Fibroblast of pulmonary artery (primary cell): ENCODE measurements at regions not wholly inside any gene's neighbourhood (a gene's known extent, or its start where the extent isn't known, plus 50 kb on each side); places are given as distances from the start of the nearest gene placed in this dataset.

Source experiments
- DNase-seq: peaks from one replicate; pipeline ENCODE4 v3.0.0-alpha.2; 2010; ENCODE audit warnings: low read depth
- H3K4me3 ChIP-seq: replicated peaks from 2 replicates; pipeline ENCODE4 v1.5.1; 2011; ENCODE audit warnings: low read depth, mild to moderate bottlenecking, control low read depth, low read length, moderate library complexity
- TF ChIP-seq, protein P1 (sequence below): IDR thresholded peaks from 2 replicates; pipeline ENCODE4 v1.5.1; 2011; ENCODE audit warnings: mild to moderate bottlenecking, control low read depth, low read length, inconsistent platforms; ENCODE audit errors: missing control alignments

DNA sequence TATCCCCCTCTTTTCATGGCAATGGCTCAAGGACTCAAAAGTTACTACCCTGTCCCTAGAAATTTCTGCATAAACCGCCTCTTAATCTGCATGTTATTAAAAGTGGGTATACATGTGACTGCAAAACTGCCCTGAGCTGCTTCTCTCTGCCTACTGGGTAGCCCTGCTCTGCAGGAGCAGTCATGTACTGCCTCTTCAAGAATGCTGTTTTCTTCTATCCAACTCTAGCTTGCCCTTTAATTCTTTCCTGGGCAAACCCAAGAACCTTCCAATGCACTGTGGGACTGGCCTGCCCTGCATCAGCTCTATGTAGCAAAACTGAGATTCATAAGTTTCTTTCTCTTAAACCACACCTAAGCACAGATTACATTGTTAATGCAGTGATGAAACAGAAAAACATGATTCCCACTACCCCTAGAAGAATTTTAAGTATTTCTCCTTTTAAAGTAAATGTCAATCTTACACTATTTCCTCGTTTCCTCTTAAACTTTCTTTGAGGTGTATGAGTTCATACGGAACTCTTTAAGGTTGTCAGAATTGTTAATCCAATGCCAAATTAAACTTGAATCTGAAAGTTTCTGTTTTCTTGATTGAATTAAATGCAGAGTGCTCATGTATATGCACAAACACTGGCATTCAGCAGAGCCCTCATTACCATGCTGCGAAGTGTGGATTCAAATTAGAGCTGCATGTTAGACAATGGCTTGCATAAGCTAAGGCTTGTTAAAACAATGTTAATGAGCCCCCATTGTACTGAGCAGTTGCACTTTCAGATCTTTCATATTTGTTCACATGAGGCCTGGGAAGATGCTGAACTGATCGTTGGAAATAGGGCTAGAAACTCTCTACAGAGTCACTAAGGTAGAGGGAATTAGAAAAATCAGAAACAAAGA lies 669.9 kb upstream of the PCDH20 start:
- TF ChIP-seq, protein P1, sequence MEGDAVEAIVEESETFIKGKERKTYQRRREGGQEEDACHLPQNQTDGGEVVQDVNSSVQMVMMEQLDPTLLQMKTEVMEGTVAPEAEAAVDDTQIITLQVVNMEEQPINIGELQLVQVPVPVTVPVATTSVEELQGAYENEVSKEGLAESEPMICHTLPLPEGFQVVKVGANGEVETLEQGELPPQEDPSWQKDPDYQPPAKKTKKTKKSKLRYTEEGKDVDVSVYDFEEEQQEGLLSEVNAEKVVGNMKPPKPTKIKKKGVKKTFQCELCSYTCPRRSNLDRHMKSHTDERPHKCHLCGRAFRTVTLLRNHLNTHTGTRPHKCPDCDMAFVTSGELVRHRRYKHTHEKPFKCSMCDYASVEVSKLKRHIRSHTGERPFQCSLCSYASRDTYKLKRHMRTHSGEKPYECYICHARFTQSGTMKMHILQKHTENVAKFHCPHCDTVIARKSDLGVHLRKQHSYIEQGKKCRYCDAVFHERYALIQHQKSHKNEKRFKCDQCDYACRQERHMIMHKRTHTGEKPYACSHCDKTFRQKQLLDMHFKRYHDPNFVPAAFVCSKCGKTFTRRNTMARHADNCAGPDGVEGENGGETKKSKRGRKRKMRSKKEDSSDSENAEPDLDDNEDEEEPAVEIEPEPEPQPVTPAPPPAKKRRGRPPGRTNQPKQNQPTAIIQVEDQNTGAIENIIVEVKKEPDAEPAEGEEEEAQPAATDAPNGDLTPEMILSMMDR: no peak
- DNase-seq: no peak
- no peak overlapping the region for H3K4me3 ChIP-seq

GRCh38 chr13:62084728-62085127 lies 669.1 kb upstream of the PCDH20 start:
- TF ChIP-seq, protein P1: no peak
- no peak for DNase-seq
- H3K4me3 ChIP-seq: no peak overlapping the region

DNA sequence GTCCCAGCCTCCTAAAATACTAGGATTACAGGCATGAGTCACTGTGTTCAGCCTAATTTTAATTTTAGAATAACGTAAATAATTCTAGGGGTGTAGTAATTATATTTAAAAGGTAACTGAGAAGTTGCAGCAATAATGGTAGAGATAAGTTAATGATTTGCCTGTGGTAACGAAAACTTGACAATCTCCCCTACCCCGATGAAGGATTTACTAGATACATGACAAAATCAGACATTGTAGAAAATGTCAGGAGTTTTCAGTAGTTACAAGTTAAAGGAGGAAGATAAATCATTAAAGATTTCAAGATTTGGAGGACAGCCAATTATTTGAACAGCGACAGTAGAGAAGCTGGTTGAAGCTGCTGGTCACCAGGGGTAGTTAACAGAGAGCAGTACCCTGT lies 652.2 kb upstream of the PCDH20 start:
- TF ChIP-seq, protein P1: no peak
- no peak overlapping the region for H3K4me3 ChIP-seq
- no peak for DNase-seq

DNA sequence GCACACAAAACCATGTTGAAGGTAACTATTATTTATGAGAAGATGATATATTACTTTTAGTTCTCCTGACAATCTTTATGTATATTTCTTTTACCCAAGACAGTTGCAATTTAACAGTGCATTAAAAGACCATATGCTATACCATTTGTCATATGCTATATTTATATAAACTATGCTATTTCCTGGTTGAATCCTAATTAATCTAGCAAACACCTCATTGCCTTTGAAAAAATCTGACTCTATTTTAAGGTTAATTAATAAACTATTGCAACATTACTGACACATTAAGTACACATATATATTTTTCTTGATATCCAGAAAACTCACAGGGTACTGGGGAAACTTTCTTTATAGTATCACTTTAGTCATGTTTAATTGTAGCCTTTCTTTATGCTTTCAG lies 649.4 kb upstream of the PCDH20 start:
- TF ChIP-seq, protein P1: no peak
- no peak overlapping the region for H3K4me3 ChIP-seq
- DNase-seq: no peak

- TF ChIP-seq, protein P1: no peak
- DNase-seq: no peak
These were observed 646.1 kb upstream of the PCDH20 start for GRCh38 chr13:62061751-62062150.

DNA sequence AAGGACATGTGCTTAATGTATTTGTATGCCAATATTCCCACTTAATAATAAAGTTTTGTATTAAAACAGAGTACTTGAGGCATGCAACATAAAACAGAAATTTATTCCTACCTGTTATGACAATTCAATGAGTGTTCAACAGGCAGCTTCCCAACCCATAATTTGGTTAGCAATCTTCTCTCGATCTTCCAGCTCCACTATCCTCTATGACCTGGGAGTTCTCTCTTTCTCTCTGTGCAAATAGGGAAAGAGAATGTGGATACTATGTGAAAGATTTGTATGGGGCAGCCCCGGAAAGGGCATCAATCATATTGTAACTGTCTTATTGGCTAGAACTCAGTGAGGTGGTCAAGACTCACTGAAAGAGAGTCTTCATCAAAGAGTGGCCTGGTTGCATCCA lies 644.9 kb upstream of the PCDH20 start:
- TF ChIP-seq, protein P1: no peak
- DNase-seq: no peak
- H3K4me3 ChIP-seq: no peak overlapping the region

More at GRCh38 chr13:62061751-62062150, 646.1 kb upstream of the PCDH20 start:
- H3K4me3 ChIP-seq: no peak overlapping the region

DNA sequence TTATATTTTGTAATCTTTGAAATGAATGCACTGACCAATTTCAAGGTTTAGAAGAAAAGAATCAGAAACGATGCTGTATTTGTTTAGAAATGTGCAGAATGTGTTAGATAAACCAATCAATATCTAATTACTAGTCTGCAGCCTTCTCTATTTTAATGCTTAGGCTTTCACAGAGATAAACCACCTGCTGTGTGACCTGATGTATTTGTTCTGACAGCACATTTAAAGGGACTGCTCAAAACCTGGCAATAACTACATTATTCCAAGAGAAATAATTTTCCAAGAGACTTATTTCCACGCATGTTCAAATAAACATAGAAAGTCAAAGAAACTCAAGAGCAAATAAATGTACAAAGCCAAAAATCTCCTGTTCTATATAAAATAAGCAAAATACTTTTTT lies 641.6 kb upstream of the PCDH20 start:
- DNase-seq: no peak
- no peak overlapping the region for H3K4me3 ChIP-seq
- TF ChIP-seq, protein P1: no peak
